IPS-18a (cell line): ENCODE measurements at regions not wholly inside any gene's neighbourhood (a gene's known extent, or its start where the extent isn't known, plus 50 kb on each side); places are given as distances from the start of the nearest gene placed in this dataset.

ENCODE experiments used
- H3K27ac ChIP-seq: one replicate; pipeline ENCODE4 v1.5.1; 2013; ENCODE audit warnings: low read length
- H3K27me3 ChIP-seq: one replicate; pipeline ENCODE4 v1.6.1; 2013; ENCODE audit warnings: mild to moderate bottlenecking, low read length; ENCODE audit not compliant: control insufficient read depth, insufficient read depth
- H3K36me3 ChIP-seq: one replicate; pipeline ENCODE4 v1.6.1; 2013; ENCODE audit warnings: low read depth, low read length; ENCODE audit not compliant: control insufficient read depth
- H3K4me1 ChIP-seq: one replicate; pipeline ENCODE4 v1.6.1; 2013; ENCODE audit warnings: low read depth, low read length; ENCODE audit not compliant: control insufficient read depth
- H3K4me3 ChIP-seq: one replicate; pipeline ENCODE4 v1.5.1; 2013; ENCODE audit warnings: low read length
- H3K9ac ChIP-seq: one replicate; pipeline ENCODE4 v1.6.1; 2013; ENCODE audit warnings: mild to moderate bottlenecking, low read length, moderate library complexity
- H3K9me3 ChIP-seq: one replicate; pipeline ENCODE4 v1.6.1; 2013; ENCODE audit warnings: low read depth, low read length; ENCODE audit not compliant: control insufficient read depth

- peaks cover 6% of the 10 kb centered on the region for H3K4me1 ChIP-seq
- H3K9me3 ChIP-seq, result no peaks in the 10 kb centered on the region
- H3K9ac ChIP-seq, result no peak overlapping the region
- H3K36me3 ChIP-seq, result no peaks in the 10 kb centered on the region
- no peak overlapping the region for H3K27ac ChIP-seq
- H3K27me3 ChIP-seq, result no peaks in the 10 kb centered on the region
- no peak overlapping the region for H3K4me3 ChIP-seq
Measured at GRCh38 chr10:29924436-29924835, 134.9 kb downstream of the JCAD start.

DNA sequence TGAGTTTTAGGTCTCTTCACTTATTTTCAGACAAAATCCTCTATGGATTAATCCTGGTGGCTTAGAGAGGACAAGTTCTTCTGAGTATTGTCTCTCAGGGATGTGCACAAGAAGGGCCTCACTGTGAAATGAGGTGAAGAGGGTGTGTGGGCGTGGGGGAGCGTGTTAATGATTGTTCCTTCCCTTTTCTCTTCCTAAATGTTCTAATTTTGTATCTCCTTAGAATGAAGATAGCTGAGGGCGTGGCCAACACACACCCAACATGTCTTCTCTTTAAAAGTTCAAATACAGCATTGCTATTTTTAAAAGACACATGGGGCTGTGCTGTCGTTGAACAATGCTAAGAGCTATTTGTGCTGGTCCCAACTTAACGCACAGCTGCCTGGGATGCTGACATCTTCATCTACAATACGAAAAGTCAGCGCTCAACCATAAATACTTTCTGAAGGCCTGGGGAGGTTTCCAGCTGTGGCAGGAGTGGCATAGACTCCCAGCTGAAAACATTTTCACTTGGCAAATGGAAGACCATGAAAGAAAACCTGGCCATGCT, 135.9 kb downstream of the JCAD start:
- Histone ChIP-seq H3K4me3 (no peak overlapping the region), H3K27me3 (no peaks in the 10 kb centered on the region), H3K4me1 (peaks cover 6% of the 10 kb centered on the region), H3K27ac (no peak overlapping the region), H3K9ac (no peak overlapping the region), H3K36me3 (no peaks in the 10 kb centered on the region), H3K9me3 (no peaks in the 10 kb centered on the region)

GRCh38 chr10:29922892-29923291, 136.5 kb downstream of the JCAD start:
- Histone ChIP-seq H3K4me3 (no peak overlapping the region), H3K27me3 (no peaks in the 10 kb centered on the region), H3K27ac (no peak overlapping the region), H3K9me3 (no peaks in the 10 kb centered on the region), H3K9ac (no peak overlapping the region), H3K36me3 (no peaks in the 10 kb centered on the region), H3K4me1 (peaks cover 6% of the 10 kb centered on the region)

DNA sequence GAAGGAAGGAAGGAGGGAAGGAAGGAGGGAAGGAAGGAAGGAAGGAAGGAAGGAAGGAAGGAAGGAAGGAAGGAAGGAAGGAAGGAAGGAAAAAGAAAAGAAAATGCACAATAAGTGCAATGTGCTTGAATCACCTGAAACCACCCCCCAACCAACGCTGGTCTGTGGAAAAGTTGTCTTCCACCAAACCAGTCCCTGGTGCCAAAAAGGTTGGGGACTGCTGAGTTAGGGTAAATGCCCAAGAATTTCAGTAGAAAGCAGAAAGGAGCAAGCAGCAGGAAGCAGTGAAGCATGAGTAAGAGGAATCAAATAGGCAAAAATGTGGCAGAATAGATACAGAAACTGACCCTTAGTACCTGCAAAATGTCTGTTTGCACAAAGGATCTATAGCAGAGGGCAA, 137.2 kb downstream of the JCAD start:
- no peaks in the 10 kb centered on the region for H3K36me3 ChIP-seq
- no peaks in the 10 kb centered on the region for H3K27me3 ChIP-seq
- no peak overlapping the region for H3K4me3 ChIP-seq
- peaks cover 6% of the 10 kb centered on the region for H3K4me1 ChIP-seq
- H3K9ac ChIP-seq, result no peak overlapping the region
- H3K9me3 ChIP-seq, result no peaks in the 10 kb centered on the region
- H3K27ac ChIP-seq, result no peak overlapping the region

DNA sequence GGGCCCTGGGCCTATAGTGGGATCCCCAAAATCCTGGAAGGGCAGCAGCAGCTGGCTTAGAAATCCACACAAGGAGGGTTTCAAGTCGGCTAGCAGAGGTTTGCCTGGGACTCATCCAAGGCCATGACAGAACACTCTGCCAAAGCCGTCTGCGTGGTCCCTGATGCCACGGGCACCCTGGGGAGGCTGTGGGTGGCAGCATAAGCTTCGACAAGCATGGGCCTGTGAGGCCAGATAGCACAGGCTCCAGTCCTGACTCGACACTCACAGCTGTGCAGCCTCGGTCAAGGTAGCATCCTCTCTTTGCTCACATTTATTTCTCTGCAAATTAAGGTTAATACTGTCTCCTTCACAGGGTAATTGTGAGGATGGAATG, 138.3 kb downstream of the JCAD start:
- Histone ChIP-seq H3K9ac (no peak overlapping the region), H3K27ac (no peak overlapping the region), H3K4me3 (no peak overlapping the region), H3K4me1 (no peaks in the 10 kb centered on the region), H3K36me3 (no peaks in the 10 kb centered on the region), H3K9me3 (no peaks in the 10 kb centered on the region), H3K27me3 (no peaks in the 10 kb centered on the region)

DNA sequence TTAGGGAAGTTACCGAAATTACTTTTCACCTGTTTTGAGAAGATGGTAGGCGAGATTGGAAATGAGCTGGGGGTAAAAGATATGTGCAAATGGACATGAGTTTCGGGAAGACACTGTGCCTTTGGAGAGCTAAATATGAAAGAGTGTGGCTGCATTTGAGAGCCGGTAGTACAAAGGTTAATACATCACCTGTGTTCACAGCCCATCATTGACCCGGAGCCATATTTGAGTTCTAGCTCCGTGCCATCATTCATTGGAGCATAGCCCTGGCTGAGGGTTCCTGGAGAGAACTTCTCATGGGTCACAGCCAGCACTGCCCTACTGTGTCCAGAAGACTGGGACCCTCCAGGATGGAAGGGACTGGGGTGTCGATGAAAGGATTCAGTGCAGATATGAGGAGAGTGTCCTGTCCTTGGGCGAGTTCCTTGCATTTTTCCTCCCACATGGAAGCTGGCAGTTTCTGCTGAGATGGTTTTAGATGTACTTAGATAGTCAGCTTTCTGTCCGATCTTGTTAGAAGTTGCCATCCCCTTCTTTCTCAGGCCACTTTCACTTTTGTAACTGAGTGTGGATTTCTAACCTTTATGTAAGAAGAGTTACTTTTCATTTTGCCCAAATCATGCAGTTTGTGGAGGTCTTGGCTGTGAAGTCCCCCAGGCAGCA, 138.8 kb downstream of the JCAD start:
- no peak overlapping the region for H3K4me3 ChIP-seq
- H3K27me3 ChIP-seq, result no peaks in the 10 kb centered on the region
- no peak overlapping the region for H3K9ac ChIP-seq
- no peaks in the 10 kb centered on the region for H3K9me3 ChIP-seq
- H3K27ac ChIP-seq, result no peak overlapping the region
- no peaks in the 10 kb centered on the region for H3K4me1 ChIP-seq
- H3K36me3 ChIP-seq, result no peaks in the 10 kb centered on the region

DNA sequence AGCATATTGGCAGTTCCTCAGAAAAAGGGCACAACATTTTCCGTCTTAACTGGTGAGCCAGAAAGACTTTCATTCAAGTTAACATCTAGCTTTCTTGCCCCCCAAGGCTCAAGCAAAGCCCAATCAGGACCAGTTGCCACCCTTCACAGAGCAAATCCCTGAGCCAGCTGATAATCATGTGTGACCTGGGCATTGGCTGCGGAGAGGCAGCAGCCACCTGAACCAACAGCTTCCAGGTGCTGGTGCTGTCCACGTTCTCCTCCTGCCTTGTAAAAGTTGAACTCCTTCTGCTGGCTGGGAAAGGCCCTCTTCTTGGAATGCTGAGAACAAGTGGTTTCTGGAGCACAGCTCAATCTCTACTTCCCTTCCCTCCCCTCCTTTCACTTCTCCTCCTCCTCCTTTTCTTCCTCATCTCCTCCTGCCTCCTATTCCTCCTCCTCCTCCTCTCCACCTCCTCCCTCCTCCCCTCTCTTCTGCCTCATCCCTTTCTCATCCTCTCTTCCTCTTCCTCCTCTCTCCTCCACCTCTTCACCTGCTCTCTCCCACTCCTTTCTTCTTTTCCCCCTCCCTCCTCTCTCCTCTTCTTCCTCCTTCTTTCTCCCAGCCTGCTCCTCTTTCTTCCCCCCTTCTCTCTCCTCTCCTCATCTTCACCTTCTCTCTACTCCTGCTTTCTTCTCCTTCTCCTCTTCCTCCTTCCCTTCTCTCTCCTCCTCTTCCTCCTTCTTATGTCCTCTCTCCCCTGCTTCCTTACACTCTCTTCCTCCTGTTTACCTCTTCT, 140.6 kb downstream of the JCAD start:
- no peaks in the 10 kb centered on the region for H3K36me3 ChIP-seq
- H3K9me3 ChIP-seq, result no peaks in the 10 kb centered on the region
- H3K4me1 ChIP-seq, result no peaks in the 10 kb centered on the region
- H3K27ac ChIP-seq, result no peak overlapping the region
- H3K4me3 ChIP-seq, result no peak overlapping the region
- no peaks in the 10 kb centered on the region for H3K27me3 ChIP-seq
- no peak overlapping the region for H3K9ac ChIP-seq

- Histone ChIP-seq H3K36me3 (no peaks in the 10 kb centered on the region), H3K4me1 (no peaks in the 10 kb centered on the region), H3K9me3 (no peaks in the 10 kb centered on the region), H3K9ac (no peak overlapping the region), H3K4me3 (no peak overlapping the region), H3K27me3 (no peaks in the 10 kb centered on the region), H3K27ac (no peak overlapping the region)
Measured at GRCh38 chr10:29917311-29917710, 142.1 kb downstream of the JCAD start.

- Histone ChIP-seq H3K27ac (no peak overlapping the region), H3K27me3 (no peaks in the 10 kb centered on the region)
Measured at GRCh38 chr10:29916669-29917068, 142.7 kb downstream of the JCAD start.

DNA sequence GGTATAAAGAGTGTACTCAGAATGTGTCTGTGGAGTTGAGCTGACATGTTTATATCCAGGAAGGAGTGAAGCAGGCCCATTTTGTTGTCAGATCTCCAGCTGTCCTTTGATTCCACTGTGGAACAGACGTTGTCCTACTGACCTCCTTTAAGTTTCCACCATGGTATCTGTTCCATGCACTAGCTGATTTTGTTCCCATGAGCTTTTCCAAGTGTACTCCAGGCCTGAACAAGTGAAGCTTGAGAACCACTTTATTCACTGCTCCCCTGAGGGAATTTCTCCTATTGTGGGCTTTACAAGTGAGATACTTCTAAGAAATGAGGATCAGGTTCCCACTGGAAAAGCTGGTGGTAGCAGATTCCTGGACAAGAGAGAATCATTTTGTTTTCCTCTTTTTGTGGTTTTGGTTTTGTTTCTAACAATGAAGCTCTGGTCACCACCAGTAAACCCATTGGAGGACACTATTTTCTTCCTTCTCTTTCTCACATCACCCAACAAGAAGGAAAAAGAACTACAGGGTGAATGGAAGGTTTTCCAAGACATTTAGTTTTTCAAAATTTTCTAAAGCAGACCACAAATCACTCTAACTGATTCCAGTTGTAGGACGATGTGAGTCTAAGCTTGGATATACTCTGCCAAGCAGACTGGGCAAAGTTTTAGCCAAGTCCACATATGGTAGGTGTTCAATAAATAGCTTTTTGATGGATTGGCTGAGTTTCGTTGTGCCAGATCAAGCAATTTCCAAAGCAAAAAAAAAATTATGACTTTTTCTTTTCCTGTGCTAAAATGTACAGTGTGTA, 144.2 kb downstream of the JCAD start:
- no peak overlapping the region for H3K4me3 ChIP-seq
- no peaks in the 10 kb centered on the region for H3K27me3 ChIP-seq
- H3K27ac ChIP-seq, result no peak overlapping the region
- H3K9me3 ChIP-seq, result no peaks in the 10 kb centered on the region
- no peaks in the 10 kb centered on the region for H3K36me3 ChIP-seq
- H3K4me1 ChIP-seq, result no peaks in the 10 kb centered on the region
- no peak overlapping the region for H3K9ac ChIP-seq

More at GRCh38 chr10:29916669-29917068, 142.7 kb downstream of the JCAD start:
- Histone ChIP-seq H3K4me1 (no peaks in the 10 kb centered on the region), H3K9ac (no peak overlapping the region), H3K4me3 (no peak overlapping the region), H3K36me3 (no peaks in the 10 kb centered on the region), H3K9me3 (no peaks in the 10 kb centered on the region)

GRCh38 chr10:29908962-29909361, 150.4 kb downstream of the JCAD start:
- Histone ChIP-seq H3K36me3 (no peaks in the 10 kb centered on the region), H3K27me3 (no peaks in the 10 kb centered on the region), H3K9ac (no peak overlapping the region), H3K9me3 (no peaks in the 10 kb centered on the region), H3K4me1 (no peaks in the 10 kb centered on the region), H3K27ac (no peak overlapping the region), H3K4me3 (no peak overlapping the region)
